Neural crest cell (in vitro differentiated cells): ENCODE measurements at regions not wholly inside any gene's neighbourhood (a gene's known extent, or its start where the extent isn't known, plus 50 kb on each side); places are given as distances from the start of the nearest gene placed in this dataset.
A peak's percentile ranks its signal among the peaks of the same experiment; 100 is the strongest.
"Not testable (repeated sequence)": the region's sequence is repeated elsewhere in the genome, so short reads cannot be mapped to it uniquely, and the experiment has no call there.

Experiments
- DNase-seq: peaks from one replicate; pipeline ENCODE4 v3.0.0; 2021; ENCODE audit warnings: low read depth, mixed read lengths, low spot score
- H3K27ac Mint-ChIP-seq: one replicate; pipeline ENCODE4 v1.8.0; 2021; ENCODE audit warnings: mild to moderate bottlenecking, mixed read lengths; ENCODE audit not compliant: unreplicated experiment
- H3K27me3 Mint-ChIP-seq: 2 replicates; pipeline ENCODE4 v1.8.0; 2021; ENCODE audit warnings: low read depth, mild to moderate bottlenecking, mixed read lengths
- H3K36me3 Mint-ChIP-seq: 2 replicates; pipeline ENCODE4 v1.8.0; 2021; ENCODE audit warnings: low read depth, mild to moderate bottlenecking, mixed read lengths
- H3K4me1 Mint-ChIP-seq: 2 replicates; pipeline ENCODE4 v1.8.0; 2021; ENCODE audit warnings: mixed read lengths
- H3K4me3 Mint-ChIP-seq: one replicate; pipeline ENCODE4 v1.8.0; 2021; ENCODE audit warnings: mild to moderate bottlenecking, mixed read lengths
- H3K9me3 Mint-ChIP-seq: 2 replicates; pipeline ENCODE4 v1.8.0; 2021; ENCODE audit warnings: mixed read lengths
- CTCF ChIP-seq: fragments of 200-600 bp; sonication (generic); conservative IDR thresholded peaks from 2 replicates; pipeline ENCODE4 v1.5.0; 2021; ENCODE audit warnings: antibody characterized with exemption, mild to moderate bottlenecking

GRCh38 chr14:89661392-89661791 lies 244.4 kb upstream of the FOXN3 start:
- Mint-ChIP-seq H3K27ac (no peak overlapping the region), H3K36me3 (peaks cover 7% of the 10 kb centered on the region), H3K9me3 (peaks cover 19% of the 10 kb centered on the region), H3K4me1 (no peaks in the 10 kb centered on the region), H3K4me3 (no peak overlapping the region), H3K27me3 (no peaks in the 10 kb centered on the region)
- no peak for TF ChIP-seq CTCF
- no peak for DNase-seq

- not testable (repeated sequence) for DNase-seq, H3K4me1 Mint-ChIP-seq, H3K27ac Mint-ChIP-seq, H3K27me3 Mint-ChIP-seq, H3K4me3 Mint-ChIP-seq, H3K36me3 Mint-ChIP-seq
- H3K9me3 Mint-ChIP-seq = peaks cover 19% of the 10 kb centered on the region
Measured at GRCh38 chr14:89660625-89661233, 243.7 kb upstream of the FOXN3 start.

GRCh38 chr14:89660166-89660565 lies 243.1 kb upstream of the FOXN3 start:
- Mint-ChIP-seq H3K27ac (no peak overlapping the region), H3K9me3 (peaks cover 18% of the 10 kb centered on the region), H3K4me1 (no peaks in the 10 kb centered on the region), H3K36me3 (peaks cover 3% of the 10 kb centered on the region), H3K27me3 (no peaks in the 10 kb centered on the region), H3K4me3 (no peak overlapping the region)
- DNase-seq = no peak
- TF ChIP-seq CTCF = no peak

- peak overlapping the region; percentile 51 for H3K27ac Mint-ChIP-seq
- H3K4me3 Mint-ChIP-seq = no peak overlapping the region
- no peak for TF ChIP-seq CTCF
- peaks cover 13% of the 10 kb centered on the region for H3K9me3 Mint-ChIP-seq
- no peaks in the 10 kb centered on the region for H3K4me1 Mint-ChIP-seq
- H3K27me3 Mint-ChIP-seq = no peaks in the 10 kb centered on the region
- peaks cover 3% of the 10 kb centered on the region for H3K36me3 Mint-ChIP-seq
- DNase-seq = no peak
Measured at GRCh38 chr14:89658977-89659670, 242.1 kb upstream of the FOXN3 start.

- no peak for TF ChIP-seq CTCF
- H3K4me3 Mint-ChIP-seq = no peak overlapping the region
- H3K4me1 Mint-ChIP-seq = no peaks in the 10 kb centered on the region
- peaks cover 3% of the 10 kb centered on the region for H3K36me3 Mint-ChIP-seq
- peaks cover 5% of the 10 kb centered on the region for H3K9me3 Mint-ChIP-seq
- H3K27ac Mint-ChIP-seq = no peak overlapping the region
- H3K27me3 Mint-ChIP-seq = no peaks in the 10 kb centered on the region
- DNase-seq = no peak
Measured at GRCh38 chr14:89657014-89657413, 240.0 kb upstream of the FOXN3 start.

- peaks cover 3% of the 10 kb centered on the region for H3K36me3 Mint-ChIP-seq
- H3K4me3 Mint-ChIP-seq = no peak overlapping the region
- no peaks in the 10 kb centered on the region for H3K27me3 Mint-ChIP-seq
Measured at GRCh38 chr14:89654998-89655397, 238.0 kb upstream of the FOXN3 start.

More at GRCh38 chr14:89654998-89655397, 238.0 kb upstream of the FOXN3 start:
- peaks cover 5% of the 10 kb centered on the region for H3K9me3 Mint-ChIP-seq
- no peak for TF ChIP-seq CTCF
- no peak overlapping the region for H3K27ac Mint-ChIP-seq
- H3K4me1 Mint-ChIP-seq = no peaks in the 10 kb centered on the region
- DNase-seq = no peak
